Tibial nerve (tissue), 4 donors: ENCODE measurements at regions not wholly inside any gene's neighbourhood (a gene's known extent, or its start where the extent isn't known, plus 50 kb on each side); places are given as distances from the start of the nearest gene placed in this dataset.

Source experiments
- EP300 ChIP-seq, 2 donors: sonication (generic); formaldehyde crosslinking; IDR thresholded peaks; one replicate each; pipeline ENCODE4 v1.6.1; 2017; ENCODE audit warnings: antibody characterized with exemption in 2 of 2, mild to moderate bottlenecking in 1 of 2
- TF ChIP-seq, protein P1 (sequence below), 5 experiments: fragments of 200-600 bp in 3 of 5; fragments of 450-650 bp in 2 of 5; sonication (generic) in 3 of 5; IDR thresholded peaks; one replicate each; pipeline ENCODE4 v1.5.1; 2016 to 2019; ENCODE audit warnings: antibody characterized with exemption in 5 of 5, mild to moderate bottlenecking in 3 of 5, moderate library complexity in 2 of 5

DNA sequence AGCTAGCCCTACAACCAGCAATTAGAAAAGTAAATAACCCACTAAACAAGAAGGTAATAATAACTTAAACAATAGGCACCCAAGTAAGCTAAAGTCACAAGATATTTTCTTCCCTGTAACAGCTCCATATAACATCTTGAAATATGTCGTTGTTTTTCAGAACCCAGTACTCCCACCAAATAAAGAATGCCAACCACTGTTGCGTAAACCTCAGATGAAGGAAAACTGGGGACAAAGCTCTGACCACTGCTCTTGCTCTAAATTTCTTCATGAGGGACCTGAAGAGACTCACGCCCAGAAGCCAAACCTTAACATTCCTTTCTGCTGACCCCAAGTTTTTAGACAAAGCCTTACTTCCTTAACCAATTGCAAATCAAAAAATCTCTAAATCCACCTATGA lies 267.7 kb upstream of the GAS1 start:
- TF ChIP-seq, protein P1, sequence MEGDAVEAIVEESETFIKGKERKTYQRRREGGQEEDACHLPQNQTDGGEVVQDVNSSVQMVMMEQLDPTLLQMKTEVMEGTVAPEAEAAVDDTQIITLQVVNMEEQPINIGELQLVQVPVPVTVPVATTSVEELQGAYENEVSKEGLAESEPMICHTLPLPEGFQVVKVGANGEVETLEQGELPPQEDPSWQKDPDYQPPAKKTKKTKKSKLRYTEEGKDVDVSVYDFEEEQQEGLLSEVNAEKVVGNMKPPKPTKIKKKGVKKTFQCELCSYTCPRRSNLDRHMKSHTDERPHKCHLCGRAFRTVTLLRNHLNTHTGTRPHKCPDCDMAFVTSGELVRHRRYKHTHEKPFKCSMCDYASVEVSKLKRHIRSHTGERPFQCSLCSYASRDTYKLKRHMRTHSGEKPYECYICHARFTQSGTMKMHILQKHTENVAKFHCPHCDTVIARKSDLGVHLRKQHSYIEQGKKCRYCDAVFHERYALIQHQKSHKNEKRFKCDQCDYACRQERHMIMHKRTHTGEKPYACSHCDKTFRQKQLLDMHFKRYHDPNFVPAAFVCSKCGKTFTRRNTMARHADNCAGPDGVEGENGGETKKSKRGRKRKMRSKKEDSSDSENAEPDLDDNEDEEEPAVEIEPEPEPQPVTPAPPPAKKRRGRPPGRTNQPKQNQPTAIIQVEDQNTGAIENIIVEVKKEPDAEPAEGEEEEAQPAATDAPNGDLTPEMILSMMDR (IDR thresholded peaks at IDR 0.05) = no peak
- no peak for TF ChIP-seq EP300 (IDR thresholded peaks at IDR 0.05)
